ENCODE measurements at regions not wholly inside any gene's neighbourhood (a gene's known extent, or its start where the extent isn't known, plus 50 kb on each side); places are given as distances from the start of the nearest gene placed in this dataset.

DNA sequence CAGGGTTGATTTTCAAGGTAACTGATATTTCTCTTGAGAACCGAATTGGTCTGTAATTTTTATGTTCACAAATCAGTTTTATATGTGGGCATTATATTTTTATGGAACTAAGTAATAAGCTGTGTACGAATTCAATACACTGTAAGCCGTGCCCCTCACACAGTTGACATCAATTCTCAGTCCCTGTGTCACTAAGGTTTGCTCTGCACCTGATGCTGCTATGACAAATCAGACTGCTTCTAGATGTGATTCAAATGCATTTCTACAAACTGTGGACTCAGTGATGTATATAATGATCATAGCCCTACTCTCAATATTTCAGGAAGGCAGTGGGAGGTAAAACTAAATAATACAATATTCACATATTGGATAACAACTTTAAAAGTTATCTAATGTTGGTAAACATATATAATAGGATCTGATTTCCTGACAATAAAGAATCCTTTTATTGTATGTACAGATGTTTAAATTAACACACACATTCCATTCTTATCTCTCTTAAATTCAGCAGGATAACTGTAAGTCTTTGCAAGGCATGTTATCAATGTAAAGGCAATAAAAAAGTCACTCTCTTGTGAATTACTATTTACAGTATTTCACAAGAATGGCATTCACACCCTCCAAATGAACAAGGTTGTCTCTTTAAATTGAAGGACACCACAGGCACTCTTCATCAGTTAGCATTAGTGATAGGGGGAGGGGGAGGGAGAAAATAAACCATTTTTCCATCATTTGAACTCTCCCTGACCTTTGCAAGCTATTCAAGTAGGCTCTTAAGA, 87.2 kb upstream of the SOX5 start:
- no peak overlapping the region for H3K4me3 Mint-ChIP-seq
- H3K27me3 Mint-ChIP-seq (ENCODE audit: low read depth), result no peaks in the 10 kb centered on the region
- no peak for DNase-seq (ENCODE audit: low read depth, low spot score)
- H3K9me3 Mint-ChIP-seq, result no peaks in the 10 kb centered on the region
- TF ChIP-seq, protein P1, sequence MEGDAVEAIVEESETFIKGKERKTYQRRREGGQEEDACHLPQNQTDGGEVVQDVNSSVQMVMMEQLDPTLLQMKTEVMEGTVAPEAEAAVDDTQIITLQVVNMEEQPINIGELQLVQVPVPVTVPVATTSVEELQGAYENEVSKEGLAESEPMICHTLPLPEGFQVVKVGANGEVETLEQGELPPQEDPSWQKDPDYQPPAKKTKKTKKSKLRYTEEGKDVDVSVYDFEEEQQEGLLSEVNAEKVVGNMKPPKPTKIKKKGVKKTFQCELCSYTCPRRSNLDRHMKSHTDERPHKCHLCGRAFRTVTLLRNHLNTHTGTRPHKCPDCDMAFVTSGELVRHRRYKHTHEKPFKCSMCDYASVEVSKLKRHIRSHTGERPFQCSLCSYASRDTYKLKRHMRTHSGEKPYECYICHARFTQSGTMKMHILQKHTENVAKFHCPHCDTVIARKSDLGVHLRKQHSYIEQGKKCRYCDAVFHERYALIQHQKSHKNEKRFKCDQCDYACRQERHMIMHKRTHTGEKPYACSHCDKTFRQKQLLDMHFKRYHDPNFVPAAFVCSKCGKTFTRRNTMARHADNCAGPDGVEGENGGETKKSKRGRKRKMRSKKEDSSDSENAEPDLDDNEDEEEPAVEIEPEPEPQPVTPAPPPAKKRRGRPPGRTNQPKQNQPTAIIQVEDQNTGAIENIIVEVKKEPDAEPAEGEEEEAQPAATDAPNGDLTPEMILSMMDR (conservative IDR thresholded peaks at IDR 0.05), result no peak
- no peak overlapping the region for H3K27ac Mint-ChIP-seq (ENCODE audit: unreplicated experiment)
- no peaks in the 10 kb centered on the region for H3K36me3 Mint-ChIP-seq (ENCODE audit: low read depth)
- peaks cover 56% of the 10 kb centered on the region for H3K4me1 Mint-ChIP-seq

DNA sequence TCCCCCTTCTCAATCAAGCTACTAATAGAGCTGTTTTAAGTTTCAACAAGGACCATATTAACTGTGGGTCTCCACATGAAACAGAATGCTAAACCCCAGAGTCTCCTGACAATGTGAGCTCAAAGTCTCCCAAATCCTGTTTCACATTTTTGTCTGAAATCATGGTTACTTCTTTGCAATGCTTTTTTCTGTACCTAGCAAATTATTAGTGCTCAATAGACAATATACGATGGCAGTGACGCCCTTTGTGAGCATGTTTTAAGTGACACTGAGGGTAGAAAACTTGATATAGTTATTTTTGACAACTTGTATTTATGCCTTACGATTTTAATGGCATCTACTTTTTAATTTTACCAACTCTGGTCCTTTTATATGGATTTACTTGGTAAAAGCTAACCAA, 85.4 kb upstream of the SOX5 start:
- H3K27me3 Mint-ChIP-seq (ENCODE audit: low read depth), result no peaks in the 10 kb centered on the region

DNA sequence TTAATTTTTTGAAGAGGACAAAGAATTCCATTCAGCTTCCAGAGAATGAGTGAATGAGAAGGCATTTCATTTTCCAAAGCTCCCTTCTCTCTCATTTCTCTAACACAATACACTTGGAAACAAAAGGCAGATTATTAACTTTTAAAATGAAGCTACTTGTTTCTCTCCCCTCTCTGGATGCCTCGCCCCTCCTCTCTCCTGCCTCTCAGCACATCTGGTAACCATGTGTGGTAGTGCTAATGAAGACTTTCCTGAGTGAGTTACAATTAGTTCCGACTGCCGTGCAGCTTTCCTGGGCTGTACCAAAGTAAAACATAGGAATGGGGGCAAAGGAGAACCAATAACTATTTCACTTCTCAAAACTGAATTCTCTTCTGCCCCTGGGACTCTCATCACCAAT, 84.7 kb upstream of the SOX5 start:
- DNase-seq (ENCODE audit: low read depth, low spot score), result no peak
- Mint-ChIP-seq H3K27ac (ENCODE audit: unreplicated experiment) (peak overlapping the region; percentile 90), H3K36me3 (ENCODE audit: low read depth) (peaks cover 8% of the 10 kb centered on the region), H3K4me1 (peaks cover 56% of the 10 kb centered on the region), H3K4me3 (no peak overlapping the region), H3K27me3 (ENCODE audit: low read depth) (no peaks in the 10 kb centered on the region), H3K9me3 (peaks cover 5% of the 10 kb centered on the region)
- TF ChIP-seq, protein P1 (conservative IDR thresholded peaks at IDR 0.05), result no peak

More for the DNA sequence above, 85.4 kb upstream of the SOX5 start:
- Mint-ChIP-seq H3K4me3 (no peak overlapping the region), H3K9me3 (peaks cover 5% of the 10 kb centered on the region), H3K27ac (ENCODE audit: unreplicated experiment) (peak overlapping the region; percentile 90), H3K36me3 (ENCODE audit: low read depth) (peaks cover 8% of the 10 kb centered on the region), H3K4me1 (peaks cover 57% of the 10 kb centered on the region)
- DNase-seq (ENCODE audit: low read depth, low spot score), result no peak
- TF ChIP-seq, protein P1 (conservative IDR thresholded peaks at IDR 0.05), result no peak

DNA sequence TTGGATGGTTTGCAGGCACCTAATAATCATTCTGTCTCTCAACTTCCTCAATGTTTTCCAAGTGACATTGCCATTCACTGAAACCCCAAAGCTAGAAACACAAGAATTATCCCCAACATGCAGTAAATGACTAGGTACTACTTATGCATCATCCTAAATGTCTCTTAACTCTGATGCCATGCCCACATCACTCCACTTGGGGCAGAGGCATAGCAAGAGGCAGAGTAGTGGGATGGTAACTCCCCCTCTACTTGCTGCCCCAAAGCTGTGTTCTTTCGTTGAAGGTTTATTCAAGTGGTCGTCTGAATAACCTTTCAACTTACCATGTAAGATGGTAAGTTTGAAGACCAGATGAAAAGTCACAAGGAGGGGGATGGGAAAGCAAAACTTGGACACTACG, 77.9 kb upstream of the SOX5 start:
- H3K36me3 Mint-ChIP-seq (ENCODE audit: low read depth), result peaks cover 19% of the 10 kb centered on the region
- H3K9me3 Mint-ChIP-seq, result peaks cover 13% of the 10 kb centered on the region
- no peak overlapping the region for H3K27ac Mint-ChIP-seq (ENCODE audit: unreplicated experiment)
- H3K4me1 Mint-ChIP-seq, result peaks cover 40% of the 10 kb centered on the region
- H3K27me3 Mint-ChIP-seq (ENCODE audit: low read depth), result no peaks in the 10 kb centered on the region
- TF ChIP-seq, protein P1 (conservative IDR thresholded peaks at IDR 0.05), result peak; percentile 25
- no peak for DNase-seq (ENCODE audit: low read depth, low spot score)
- no peak overlapping the region for H3K4me3 Mint-ChIP-seq

DNA sequence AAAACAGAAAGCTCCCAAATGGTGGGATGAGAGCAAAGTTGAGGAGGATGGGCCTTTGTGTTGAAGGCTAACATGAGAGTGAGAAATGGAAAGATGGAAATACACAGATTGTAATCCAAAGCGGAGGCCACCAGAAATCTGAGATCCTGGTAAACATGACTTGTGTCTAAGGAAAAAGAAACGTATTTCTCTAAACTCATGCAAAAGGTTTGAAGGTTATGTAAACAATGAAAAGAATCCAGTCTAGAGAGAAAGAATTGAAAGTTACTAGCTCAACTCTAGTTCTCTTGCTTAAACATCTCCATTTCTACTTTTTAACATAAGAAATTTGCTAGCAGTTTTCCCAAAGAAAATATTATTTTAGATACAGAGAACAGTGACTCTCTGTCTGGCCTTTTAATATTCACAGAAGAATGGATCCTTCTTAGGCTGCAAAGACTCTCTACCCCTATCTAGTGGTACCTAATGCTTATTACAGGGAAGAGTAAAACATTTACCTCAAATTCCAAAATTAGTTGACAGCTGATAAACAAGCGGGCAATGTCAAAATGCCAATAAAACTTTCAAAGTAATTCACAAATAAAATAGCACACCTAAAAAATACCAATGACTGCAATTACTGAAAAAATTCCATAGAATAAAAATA, 75.8 kb upstream of the SOX5 start:
- no peak for DNase-seq (ENCODE audit: low read depth, low spot score)
- no peaks in the 10 kb centered on the region for H3K27me3 Mint-ChIP-seq (ENCODE audit: low read depth)
- TF ChIP-seq, protein P1 (conservative IDR thresholded peaks at IDR 0.05), result peak; percentile 82
- no peak overlapping the region for H3K27ac Mint-ChIP-seq (ENCODE audit: unreplicated experiment)
- peak overlapping the region; percentile 25 for H3K4me3 Mint-ChIP-seq
- peaks cover 14% of the 10 kb centered on the region for H3K36me3 Mint-ChIP-seq (ENCODE audit: low read depth)
- peaks cover 57% of the 10 kb centered on the region for H3K4me1 Mint-ChIP-seq
- peaks cover 13% of the 10 kb centered on the region for H3K9me3 Mint-ChIP-seq
